NCI-H1048 (cell line): ENCODE measurements at regions not wholly inside any gene's neighbourhood (a gene's known extent, or its start where the extent isn't known, plus 50 kb on each side); places are given as distances from the start of the nearest gene placed in this dataset.

Experiments used
- DNase-seq: peaks from one replicate; lab custom pipeline; 2025; lab: John Stamatoyannopoulos, UW

DNA sequence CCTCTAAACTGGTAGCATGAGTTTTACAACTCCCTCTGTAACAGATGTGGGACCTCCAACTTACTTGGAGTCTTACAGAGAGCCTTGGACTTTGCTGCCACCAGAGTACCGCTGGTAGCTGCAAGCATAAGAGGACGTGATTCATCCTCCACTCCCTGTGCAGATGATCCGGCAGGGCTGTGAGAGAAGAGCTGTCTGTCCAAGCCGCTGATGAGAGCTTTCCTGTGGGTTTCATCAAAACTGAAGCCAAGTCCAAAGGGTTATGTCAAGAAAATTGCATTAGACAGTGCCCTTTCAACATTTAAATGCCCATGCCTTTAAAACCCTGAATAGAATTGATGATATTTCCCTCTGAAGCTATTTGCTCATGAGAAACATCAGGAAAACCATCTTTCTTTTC lies 85.8 kb downstream of the LLPH start:
- DNase-seq = no peak

DNA sequence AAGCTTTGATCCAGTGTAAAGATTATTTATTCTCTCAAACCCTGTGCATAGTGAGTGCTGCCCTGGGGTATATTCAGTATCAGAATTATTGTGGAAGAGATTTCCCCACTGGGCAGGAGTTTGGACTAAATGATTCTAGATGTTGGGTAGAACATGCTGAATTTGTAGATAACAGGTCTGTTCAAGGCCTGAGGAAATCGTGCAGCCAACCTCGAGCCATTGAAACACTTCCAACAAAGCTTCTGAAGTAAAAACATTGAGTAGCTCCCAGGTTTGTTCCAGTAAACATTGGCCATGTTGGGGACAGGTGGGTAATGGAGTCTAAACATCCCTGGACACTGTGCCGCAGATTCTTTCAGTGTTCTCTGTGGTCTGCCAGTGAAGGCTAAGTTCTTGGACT lies 87.5 kb downstream of the LLPH start:
- DNase-seq = no peak

DNA sequence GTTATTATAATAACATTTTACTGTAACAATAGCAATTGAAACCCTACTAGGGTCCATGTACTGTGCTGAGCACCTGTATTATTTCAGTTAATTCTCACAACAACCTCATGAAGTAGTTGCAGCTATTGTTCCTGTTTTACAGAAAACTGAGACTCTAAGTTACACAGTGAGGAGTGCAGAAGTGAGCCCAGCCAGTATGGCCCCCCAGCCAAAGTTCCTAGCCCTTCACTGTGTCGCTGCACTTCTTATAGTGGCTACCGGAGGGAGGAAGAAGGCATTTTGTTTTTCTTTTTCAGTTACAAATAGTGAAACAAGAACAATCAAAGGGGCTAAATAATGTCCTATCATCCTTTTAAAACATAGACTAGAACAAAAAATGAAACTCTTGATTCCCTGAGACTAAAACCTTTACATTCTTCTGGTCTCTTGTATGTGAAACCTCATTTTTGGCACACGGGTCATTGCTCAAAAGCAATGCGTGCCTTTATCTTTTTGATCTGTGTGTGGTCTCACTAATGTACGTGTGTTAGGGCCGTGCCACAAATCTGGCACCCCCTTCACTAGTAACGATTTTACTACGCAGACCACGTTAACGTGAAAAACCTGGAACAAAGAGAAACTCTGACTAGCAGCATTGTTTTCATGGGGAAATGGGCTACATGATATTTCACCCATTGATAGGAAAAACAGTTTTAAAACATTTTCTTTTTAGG lies 88.7 kb downstream of the LLPH start:
- no peak for DNase-seq

DNA sequence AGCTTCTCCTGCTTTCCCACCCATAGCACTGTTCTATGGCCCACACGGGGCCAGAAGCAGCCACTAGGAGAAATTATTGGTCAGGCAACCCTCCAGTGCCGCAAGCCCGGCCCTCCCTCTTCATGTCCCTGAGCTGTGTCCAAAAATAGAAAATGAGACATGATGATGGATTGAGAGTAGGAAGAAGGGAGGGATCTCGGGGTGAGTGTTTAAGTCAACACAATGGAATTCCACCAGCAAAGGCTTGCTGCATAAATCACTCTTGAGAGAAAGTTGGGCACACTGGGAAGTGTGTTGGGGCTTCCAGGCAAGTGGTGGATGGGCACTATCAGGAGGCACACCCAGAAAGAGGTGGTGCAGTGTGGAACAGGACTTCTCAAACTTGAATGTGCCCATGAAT lies 94.2 kb downstream of the LLPH start:
- no peak for DNase-seq

DNA sequence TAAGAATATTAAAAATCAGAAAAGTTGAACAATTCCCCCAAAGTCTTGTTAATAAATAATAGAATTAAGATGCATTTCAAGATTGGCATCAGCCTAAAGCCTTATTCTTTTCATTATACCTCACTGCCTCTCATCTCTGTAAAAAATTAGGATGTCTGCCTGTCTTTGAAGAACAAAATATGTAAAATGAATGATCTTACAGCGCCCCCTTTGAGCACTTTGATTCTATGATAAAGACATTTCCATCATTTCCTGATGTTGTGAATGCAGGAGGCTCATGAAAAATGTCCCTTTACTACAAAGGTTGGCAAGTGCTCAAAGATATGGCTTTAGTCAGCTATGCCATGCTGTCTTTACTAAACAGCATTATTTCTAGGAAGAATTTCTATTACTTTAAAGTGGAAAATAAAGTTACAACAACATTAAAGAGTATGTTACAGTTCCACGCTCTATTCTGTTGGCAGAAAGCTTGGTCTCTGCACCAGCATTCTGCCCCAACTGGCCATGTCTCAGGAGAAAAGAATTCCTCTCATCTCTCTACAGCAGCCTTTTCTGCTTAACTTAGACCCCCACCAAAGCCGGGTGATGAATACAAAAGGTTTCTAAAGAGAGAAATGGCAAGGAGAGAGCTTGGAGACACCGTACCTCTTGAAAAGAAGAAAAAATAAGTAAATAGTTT lies 95.1 kb downstream of the LLPH start:
- DNase-seq = peak; percentile 4

DNA sequence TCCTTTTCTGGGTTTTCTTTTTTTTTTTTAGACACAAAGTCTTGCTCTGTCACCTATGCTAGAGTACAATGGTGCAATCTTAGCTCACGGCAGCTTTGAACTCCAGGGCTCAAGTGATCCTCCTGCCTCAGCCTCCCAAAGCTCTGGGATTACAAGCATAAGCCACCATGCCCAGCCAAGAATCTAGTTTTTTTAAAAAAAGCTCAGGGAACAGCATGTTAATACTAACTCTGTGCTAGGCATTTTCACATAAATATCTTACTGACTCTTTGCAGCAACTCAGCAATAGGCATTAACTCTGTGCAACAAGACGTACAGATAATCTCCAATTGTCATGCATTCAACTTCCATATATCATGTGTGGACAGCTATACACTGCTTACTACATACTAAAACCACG lies 97.4 kb downstream of the LLPH start:
- DNase-seq = no peak

DNA sequence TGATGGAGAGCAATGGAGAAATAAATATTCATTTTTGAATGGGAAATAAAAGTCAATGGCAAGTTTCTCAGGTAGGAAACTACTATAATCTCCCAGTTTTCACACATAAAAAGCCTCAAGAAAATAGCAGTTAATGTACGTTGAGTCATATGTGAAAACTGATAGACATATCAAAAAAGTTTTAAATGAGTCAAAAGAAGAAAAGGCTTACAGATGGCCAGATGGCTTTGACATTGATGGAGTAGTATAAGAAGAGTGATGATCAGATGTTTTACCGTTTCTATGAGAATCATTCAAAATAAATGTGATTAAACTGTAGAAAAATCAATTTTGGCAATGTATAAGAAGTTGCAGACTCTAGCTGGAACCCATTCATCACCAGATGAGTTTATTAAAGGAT lies 97.8 kb downstream of the LLPH start:
- DNase-seq = no peak

DNA sequence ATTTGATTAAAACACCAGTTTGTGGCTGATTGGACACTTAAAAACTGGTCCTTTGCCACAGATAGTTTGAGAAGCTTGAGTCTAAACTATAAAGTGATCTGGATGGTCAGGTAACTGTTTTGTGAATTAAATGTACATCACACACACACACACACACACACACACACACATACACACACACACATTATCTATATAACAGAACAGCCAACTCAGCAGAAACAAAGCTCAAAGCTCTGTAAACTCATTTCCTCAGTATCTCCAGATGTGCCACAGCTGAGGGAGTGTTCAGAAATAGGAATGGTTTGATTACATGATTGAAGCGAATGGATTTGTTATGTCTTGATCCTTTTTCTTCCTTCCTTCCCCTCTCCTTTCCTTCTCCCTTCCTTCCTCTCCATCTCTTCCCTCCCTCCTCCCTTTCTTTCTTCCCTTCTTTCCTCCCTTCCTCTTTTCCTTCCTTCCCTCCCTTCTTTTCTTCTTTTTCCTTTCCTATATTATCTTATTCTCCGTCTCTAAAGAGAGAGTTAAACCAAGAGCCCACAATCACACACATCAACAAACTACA lies 100.3 kb downstream of the LLPH start:
- no peak for DNase-seq

DNA sequence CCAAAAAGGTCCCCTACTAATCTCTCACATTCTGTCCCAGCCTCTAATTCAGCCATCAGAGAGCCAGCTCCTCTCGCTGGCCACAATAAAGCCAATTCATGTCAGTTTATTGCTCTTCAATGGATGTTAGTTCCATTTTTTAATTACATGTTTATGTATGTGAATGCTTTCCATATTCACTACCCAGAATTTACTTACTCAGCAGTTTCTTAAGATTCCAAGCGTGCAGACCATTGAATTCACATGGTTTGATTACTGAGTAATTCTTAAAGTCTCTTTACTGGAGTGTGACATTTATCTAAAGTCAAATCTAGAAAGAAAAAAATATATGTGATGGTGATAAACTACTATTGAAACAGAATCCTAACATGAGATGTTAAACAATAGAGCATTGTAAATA lies 102.2 kb downstream of the LLPH start:
- no peak for DNase-seq

DNA sequence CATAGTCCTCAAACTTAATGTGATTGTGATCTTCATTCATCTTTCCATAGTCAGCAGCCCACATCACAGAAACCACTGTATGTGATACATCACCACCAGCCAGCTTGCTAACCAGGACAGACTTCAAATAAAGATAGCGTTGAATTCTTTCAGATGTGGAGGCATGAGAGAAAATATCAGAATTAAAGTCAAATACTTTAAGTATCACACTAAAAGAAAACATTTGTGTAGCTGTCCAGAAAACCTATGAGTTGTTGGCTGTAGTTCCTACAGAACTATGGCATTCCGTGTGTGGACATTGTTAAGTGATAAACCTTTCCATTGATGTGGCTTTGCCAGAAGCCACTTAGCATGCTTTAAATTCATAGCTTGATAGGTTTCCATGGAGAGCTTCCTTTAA lies 105.1 kb downstream of the LLPH start:
- no peak for DNase-seq

DNA sequence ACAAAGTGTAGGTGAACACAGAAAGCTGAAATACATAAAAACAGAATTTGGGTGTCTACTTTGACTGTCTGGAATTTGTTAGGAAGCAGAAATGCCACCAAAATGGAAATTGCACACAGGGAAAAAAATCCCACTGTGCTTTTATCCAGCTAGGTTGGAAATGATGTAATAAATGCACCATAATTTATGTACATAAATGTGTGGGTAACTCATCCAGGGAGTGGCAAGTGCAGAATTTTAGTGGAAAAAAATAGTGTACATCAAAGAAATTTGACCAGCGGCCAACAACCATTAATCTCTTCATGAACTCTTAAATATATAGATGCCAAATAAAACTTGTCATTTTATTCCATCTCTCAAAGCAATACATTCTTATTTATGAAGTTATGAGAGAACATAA lies 105.6 kb downstream of the LLPH start:
- DNase-seq = no peak

DNA sequence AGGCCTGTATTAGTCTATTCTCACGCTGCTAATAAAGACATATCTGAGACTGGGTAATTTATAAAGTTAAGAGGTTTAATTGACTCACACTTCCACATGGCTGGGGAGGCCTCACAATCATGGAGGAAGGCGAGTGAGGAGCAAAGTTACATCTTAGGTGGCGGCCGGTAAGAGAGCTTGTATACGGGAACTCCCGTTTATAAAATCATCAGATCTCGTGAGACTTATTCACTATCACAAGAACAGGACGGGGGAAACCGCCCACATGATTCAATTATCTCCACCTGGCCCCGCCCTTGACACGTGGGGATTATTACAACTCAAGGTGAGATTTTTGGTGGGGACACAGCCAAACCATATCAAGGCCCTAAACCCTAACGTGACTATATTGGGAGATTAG lies 110.1 kb downstream of the LLPH start:
- no peak for DNase-seq

DNA sequence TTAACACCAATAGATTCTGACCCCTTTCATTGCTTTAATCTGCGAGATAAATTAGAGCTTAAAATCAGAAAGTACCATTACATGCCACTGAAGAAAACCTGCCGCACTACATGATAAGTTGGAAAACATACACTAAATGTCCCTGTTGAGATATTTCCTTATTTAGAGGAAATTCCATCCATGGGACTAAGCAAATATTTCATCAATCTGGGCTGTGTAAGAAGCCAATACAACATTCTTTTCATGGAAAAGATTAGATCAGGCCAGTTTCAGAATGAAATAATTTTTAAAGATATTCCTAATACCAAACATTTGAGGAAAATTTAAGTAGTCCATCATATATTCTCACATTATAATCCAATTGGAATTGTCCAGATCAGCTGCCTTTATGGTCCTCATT lies 112.8 kb downstream of the LLPH start:
- no peak for DNase-seq
